Hepatocyte (in vitro differentiated cells): ENCODE measurements at regions not wholly inside any gene's neighbourhood (a gene's known extent, or its start where the extent isn't known, plus 50 kb on each side); places are given as distances from the start of the nearest gene placed in this dataset.
"Not testable (repeated sequence)": the region's sequence is repeated elsewhere in the genome, so short reads cannot be mapped to it uniquely, and the experiment has no call there.

Source experiments
- DNase-seq: peaks from one replicate; pipeline ENCODE4 v3.0.0-alpha.2; 2016; ENCODE audit warnings: low spot score
- H2AFZ ChIP-seq: fragments of 200-600 bp; sonication (generic); 2 replicates; pipeline ENCODE4 v1.6.0; 2016; ENCODE audit warnings: antibody characterized with exemption, mild to moderate bottlenecking
- H3K27ac ChIP-seq: fragments of 200-600 bp; sonication (generic); 2 replicates; pipeline ENCODE4 v1.5.1; 2016; ENCODE audit warnings: mild to moderate bottlenecking
- H3K27me3 ChIP-seq: fragments of 200-600 bp; sonication (generic); 2 replicates; pipeline ENCODE4 v1.6.1; 2016
- H3K36me3 ChIP-seq: fragments of 200-600 bp; sonication (generic); replicated peaks from 2 replicates; pipeline ENCODE4 v1.5.1; 2016; ENCODE audit warnings: low read depth; ENCODE audit not compliant: insufficient read depth
- H3K4me1 ChIP-seq: fragments of 200-600 bp; sonication (generic); 2 replicates; pipeline ENCODE4 v1.5.1; 2016; ENCODE audit warnings: mild to moderate bottlenecking, moderate library complexity; ENCODE audit not compliant: insufficient read depth
- H3K4me2 ChIP-seq: fragments of 200-600 bp; sonication (generic); 2 replicates; pipeline ENCODE4 v1.6.0; 2016
- H3K4me3 ChIP-seq: fragments of 200-600 bp; sonication (generic); 2 replicates; pipeline ENCODE4 v1.5.1; 2016; ENCODE audit warnings: mild to moderate bottlenecking
- H3K79me2 ChIP-seq: fragments of 200-600 bp; sonication (generic); 2 replicates; pipeline ENCODE4 v1.6.0; 2017; ENCODE audit warnings: mild to moderate bottlenecking
- H3K9me2 ChIP-seq: fragments of 200-600 bp; sonication (generic); replicated peaks from 2 replicates; pipeline ENCODE4 v1.6.0; 2017; ENCODE audit warnings: mild to moderate bottlenecking; ENCODE audit not compliant: insufficient read depth
- H3K9me3 ChIP-seq: fragments of 200-600 bp; sonication (generic); 2 replicates; pipeline ENCODE4 v1.5.1; 2016; ENCODE audit warnings: low read depth, mild to moderate bottlenecking
- H4K20me1 ChIP-seq: fragments of 200-600 bp; sonication (generic); 2 replicates; pipeline ENCODE4 v1.6.0; 2016; ENCODE audit warnings: mild to moderate bottlenecking; ENCODE audit not compliant: insufficient read depth, poor library complexity, severe bottlenecking
- CTCF ChIP-seq: fragments of 200-600 bp; sonication (generic); IDR thresholded peaks from 2 replicates; pipeline ENCODE4 v1.5.1; 2016; ENCODE audit warnings: antibody characterized with exemption, mild to moderate bottlenecking; ENCODE audit not compliant: poor library complexity
- EZH2 ChIP-seq: fragments of 200-600 bp; sonication (generic); IDR thresholded peaks from 2 replicates; pipeline ENCODE4 v1.6.1; 2016; ENCODE audit warnings: antibody characterized with exemption, mild to moderate bottlenecking, borderline replicate concordance
- EZH2phosphoT487 ChIP-seq: fragments of 200-600 bp; sonication (generic); IDR thresholded peaks from one replicate; pipeline ENCODE4 v1.6.1; 2018; ENCODE audit warnings: antibody characterized with exemption, mild to moderate bottlenecking, low read depth, moderate library complexity; ENCODE audit not compliant: unreplicated experiment, severe bottlenecking
- WGBS: methylation state at CpG from one replicate; pipeline ENCODE4 v1.1.6; 2016; ENCODE audit warnings: low lambda C conversion rate; ENCODE audit errors: missing lambda C conversion rate; 5-methylcytosine and 5-hydroxymethylcytosine counted together

GRCh38 chr5:3091040-3091774, 339.7 kb upstream of the IRX2 start:
- no peak for DNase-seq
- H3K79me2 ChIP-seq, result no peaks in the 10 kb centered on the region
- no peak overlapping the region for H3K27ac ChIP-seq
- H2AFZ ChIP-seq, result no peak overlapping the region
- H4K20me1 ChIP-seq, result no peaks in the 10 kb centered on the region
- H3K4me3 ChIP-seq, result no peak overlapping the region
- no peaks in the 10 kb centered on the region for H3K9me3 ChIP-seq
- 80% methylated on average over 11 of the region's 11 CpGs for WGBS
- no peaks in the 10 kb centered on the region for H3K36me3 ChIP-seq
- H3K27me3 ChIP-seq, result peaks cover 4% of the 10 kb centered on the region
- no peaks in the 10 kb centered on the region for H3K4me1 ChIP-seq
- no peaks in the 10 kb centered on the region for H3K9me2 ChIP-seq
- no peak for TF ChIP-seq EZH2phosphoT487
- TF ChIP-seq EZH2, result no peak
- TF ChIP-seq CTCF, result no peak
- H3K4me2 ChIP-seq, result no peak overlapping the region

DNA sequence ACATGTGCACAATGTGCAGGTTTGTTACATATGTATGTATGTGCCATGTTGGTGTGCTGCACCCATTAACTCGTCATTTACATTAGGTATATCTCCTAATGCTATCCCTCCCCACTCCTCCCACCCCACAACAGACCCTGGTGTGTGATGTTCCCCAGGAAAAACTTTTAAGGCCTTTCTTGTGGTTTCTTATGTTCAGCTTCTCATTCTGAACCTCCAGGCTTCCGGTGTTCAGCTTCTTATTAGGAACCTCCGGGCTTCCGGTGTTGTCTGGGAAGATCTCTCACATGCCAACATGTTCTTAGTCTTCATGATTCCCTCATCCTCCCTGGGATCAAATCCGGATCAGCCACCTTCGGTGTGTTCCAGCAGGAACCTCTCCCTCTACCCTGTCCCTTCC, 338.8 kb upstream of the IRX2 start:
- H3K79me2 ChIP-seq, H3K4me3 ChIP-seq, H4K20me1 ChIP-seq, H3K4me2 ChIP-seq, H3K27me3 ChIP-seq, H3K4me1 ChIP-seq, H2AFZ ChIP-seq, H3K27ac ChIP-seq, H3K9me3 ChIP-seq, H3K36me3 ChIP-seq, DNase-seq, H3K9me2 ChIP-seq: not testable (repeated sequence)
- 92% methylated on average over 6 of the region's 6 CpGs for WGBS

DNA sequence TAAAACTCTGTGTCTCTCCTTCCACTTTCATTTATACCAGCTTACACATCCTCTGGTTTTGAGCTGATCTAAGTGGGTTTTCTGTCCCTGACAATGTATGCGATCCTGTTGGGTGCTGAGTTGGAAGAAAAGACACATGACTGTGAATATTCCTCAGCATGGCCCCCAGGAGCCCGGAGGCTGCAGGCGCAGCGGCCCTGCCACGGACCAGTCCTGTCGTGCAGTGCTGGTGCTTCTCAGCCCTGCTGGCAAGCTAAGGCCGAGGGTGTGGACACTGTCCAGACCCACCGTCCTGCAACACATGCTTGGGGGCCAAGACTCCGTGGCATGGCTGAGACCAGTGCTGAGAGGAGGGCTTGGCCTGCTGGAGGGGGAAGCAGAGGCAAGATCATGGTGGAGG, 328.9 kb upstream of the IRX2 start:
- H3K27ac ChIP-seq, result no peak overlapping the region
- no peaks in the 10 kb centered on the region for H3K36me3 ChIP-seq
- no peaks in the 10 kb centered on the region for H3K4me1 ChIP-seq
- no peak for DNase-seq
- H4K20me1 ChIP-seq, result no peaks in the 10 kb centered on the region
- H3K27me3 ChIP-seq, result no peaks in the 10 kb centered on the region
- H3K9me2 ChIP-seq, result no peaks in the 10 kb centered on the region
- H3K79me2 ChIP-seq, result no peaks in the 10 kb centered on the region
- no peak overlapping the region for H3K4me2 ChIP-seq
- no peak overlapping the region for H2AFZ ChIP-seq
- no peaks in the 10 kb centered on the region for H3K9me3 ChIP-seq
- TF ChIP-seq EZH2, result no peak
- no peak for TF ChIP-seq EZH2phosphoT487
- TF ChIP-seq CTCF, result no peak
- no peak overlapping the region for H3K4me3 ChIP-seq
- 52% methylated on average over 9 of the region's 9 CpGs for WGBS

DNA sequence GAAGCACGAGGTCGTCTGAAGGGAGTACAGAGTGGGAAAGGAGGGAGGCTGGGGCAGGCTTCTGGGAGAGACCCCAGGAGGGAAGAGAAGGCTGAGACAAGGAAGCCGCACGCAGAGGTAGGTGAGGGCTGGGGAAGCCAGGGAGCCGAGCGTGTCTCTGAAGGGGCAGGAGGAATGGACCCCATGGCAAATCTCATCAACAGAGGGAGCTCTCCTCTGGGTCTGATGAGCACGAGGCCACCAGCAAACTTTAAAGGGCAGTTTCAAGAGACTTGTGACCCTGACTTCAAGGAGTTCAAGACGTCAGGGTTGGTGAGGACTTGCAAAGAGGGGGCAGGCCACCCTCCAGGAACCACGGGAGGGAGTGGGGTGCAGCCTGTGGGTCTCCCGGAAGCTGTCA, 326.2 kb upstream of the IRX2 start:
- H4K20me1 ChIP-seq, result no peaks in the 10 kb centered on the region
- 79% methylated on average over 10 of the region's 10 CpGs for WGBS
- no peak overlapping the region for H3K4me2 ChIP-seq
- H3K27me3 ChIP-seq, result no peaks in the 10 kb centered on the region
- H3K36me3 ChIP-seq, result no peaks in the 10 kb centered on the region
- no peaks in the 10 kb centered on the region for H3K9me2 ChIP-seq
- no peaks in the 10 kb centered on the region for H3K79me2 ChIP-seq
- H3K4me1 ChIP-seq, result no peaks in the 10 kb centered on the region
- TF ChIP-seq CTCF, result no peak
- no peak for TF ChIP-seq EZH2phosphoT487
- no peak for TF ChIP-seq EZH2
- H3K27ac ChIP-seq, result no peak overlapping the region
- H3K4me3 ChIP-seq, result no peak overlapping the region
- no peaks in the 10 kb centered on the region for H3K9me3 ChIP-seq
- no peak overlapping the region for H2AFZ ChIP-seq
- DNase-seq, result no peak
